ENCODE measurements at regions not wholly inside any gene's neighbourhood (a gene's known extent, or its start where the extent isn't known, plus 50 kb on each side); places are given as distances from the start of the nearest gene placed in this dataset.

DNA sequence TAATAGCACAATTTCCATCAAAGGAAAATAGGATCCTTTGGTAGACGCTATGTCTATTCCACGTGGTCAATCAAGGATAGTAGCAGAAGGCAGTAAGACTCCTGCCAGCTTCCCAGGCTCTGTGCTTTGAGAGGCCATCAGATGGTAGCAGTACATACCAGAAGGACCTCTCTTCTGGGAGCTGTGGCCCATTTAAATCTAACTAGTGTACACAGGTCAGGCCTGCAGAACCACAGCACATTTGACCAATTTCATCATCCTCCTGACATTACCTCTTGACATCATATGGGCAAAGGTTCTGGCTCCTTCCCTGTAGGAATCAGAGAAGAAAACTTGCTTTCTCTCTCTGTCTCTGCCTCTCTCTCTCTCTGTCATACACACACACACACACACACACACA is 229.6 kb upstream of the HTR2A start:
- no peak for DNase-seq (ENCODE audit: low spot score)
- intact Hi-C loops (cut with micrococcal nuclease): no loop called here
- Mint-ChIP-seq H3K27ac (no peak overlapping the region), H3K9me3 (no peaks in the 10 kb centered on the region), H3K4me3 (no peak overlapping the region), H3K4me1 (ENCODE audit: low read depth) (no peaks in the 10 kb centered on the region), H3K36me3 (ENCODE audit: low read depth) (no peaks in the 10 kb centered on the region), H3K27me3 (ENCODE audit: insufficient read depth) (peaks cover 10% of the 10 kb centered on the region)

GRCh38 chr13:47121092-47121763 is 224.4 kb upstream of the HTR2A start:
- Mint-ChIP-seq H3K4me1 (ENCODE audit: low read depth) (peaks cover 7% of the 10 kb centered on the region), H3K4me3 (no peak overlapping the region), H3K27ac (no peak overlapping the region), H3K27me3 (ENCODE audit: insufficient read depth) (peaks cover 4% of the 10 kb centered on the region), H3K9me3 (no peaks in the 10 kb centered on the region), H3K36me3 (ENCODE audit: low read depth) (no peaks in the 10 kb centered on the region)
- intact Hi-C loops (cut with micrococcal nuclease): no loop called here
- no peak for DNase-seq (ENCODE audit: low spot score)

GRCh38 chr13:47120282-47120681 is 223.4 kb upstream of the HTR2A start:
- H3K36me3 Mint-ChIP-seq (ENCODE audit: low read depth): no peaks in the 10 kb centered on the region
- no peaks in the 10 kb centered on the region for H3K9me3 Mint-ChIP-seq
- intact Hi-C loops (cut with micrococcal nuclease): no loop called here
- no peak for DNase-seq (ENCODE audit: low spot score)
- H3K27me3 Mint-ChIP-seq (ENCODE audit: insufficient read depth): peaks cover 4% of the 10 kb centered on the region
- H3K4me1 Mint-ChIP-seq (ENCODE audit: low read depth): peaks cover 7% of the 10 kb centered on the region
- H3K4me3 Mint-ChIP-seq: no peak overlapping the region
- no peak overlapping the region for H3K27ac Mint-ChIP-seq

GRCh38 chr13:47119575-47120235 is 222.9 kb upstream of the HTR2A start:
- intact Hi-C loops (cut with micrococcal nuclease): no loop called here
- no peaks in the 10 kb centered on the region for H3K36me3 Mint-ChIP-seq (ENCODE audit: low read depth)

GRCh38 chr13:47117268-47117667 is 220.4 kb upstream of the HTR2A start:
- H3K27me3 Mint-ChIP-seq (ENCODE audit: insufficient read depth): peaks cover under 1% of the 10 kb centered on the region
- H3K4me1 Mint-ChIP-seq (ENCODE audit: low read depth): peaks cover 16% of the 10 kb centered on the region
- H3K36me3 Mint-ChIP-seq (ENCODE audit: low read depth): no peaks in the 10 kb centered on the region
- H3K9me3 Mint-ChIP-seq: no peaks in the 10 kb centered on the region
- no peak for DNase-seq (ENCODE audit: low spot score)
- no peak overlapping the region for H3K27ac Mint-ChIP-seq
- no peak overlapping the region for H3K4me3 Mint-ChIP-seq
- intact Hi-C loops (cut with micrococcal nuclease): no loop called here

More at GRCh38 chr13:47119575-47120235, 222.9 kb upstream of the HTR2A start:
- Mint-ChIP-seq H3K4me1 (ENCODE audit: low read depth) (peaks cover 7% of the 10 kb centered on the region), H3K9me3 (no peaks in the 10 kb centered on the region), H3K27me3 (ENCODE audit: insufficient read depth) (peaks cover 4% of the 10 kb centered on the region), H3K4me3 (no peak overlapping the region), H3K27ac (no peak overlapping the region)
- DNase-seq (ENCODE audit: low spot score): no peak

- no peaks in the 10 kb centered on the region for H3K9me3 Mint-ChIP-seq
- intact Hi-C loops (cut with micrococcal nuclease): no loop called here
- H3K27ac Mint-ChIP-seq: no peak overlapping the region
- DNase-seq (ENCODE audit: low spot score): no peak
- peaks cover 27% of the 10 kb centered on the region for H3K4me1 Mint-ChIP-seq (ENCODE audit: low read depth)
- H3K27me3 Mint-ChIP-seq (ENCODE audit: insufficient read depth): peaks cover 1% of the 10 kb centered on the region
- H3K36me3 Mint-ChIP-seq (ENCODE audit: low read depth): no peaks in the 10 kb centered on the region
- H3K4me3 Mint-ChIP-seq: no peak overlapping the region
These were observed 217.2 kb upstream of the HTR2A start for GRCh38 chr13:47114030-47114429.

DNA sequence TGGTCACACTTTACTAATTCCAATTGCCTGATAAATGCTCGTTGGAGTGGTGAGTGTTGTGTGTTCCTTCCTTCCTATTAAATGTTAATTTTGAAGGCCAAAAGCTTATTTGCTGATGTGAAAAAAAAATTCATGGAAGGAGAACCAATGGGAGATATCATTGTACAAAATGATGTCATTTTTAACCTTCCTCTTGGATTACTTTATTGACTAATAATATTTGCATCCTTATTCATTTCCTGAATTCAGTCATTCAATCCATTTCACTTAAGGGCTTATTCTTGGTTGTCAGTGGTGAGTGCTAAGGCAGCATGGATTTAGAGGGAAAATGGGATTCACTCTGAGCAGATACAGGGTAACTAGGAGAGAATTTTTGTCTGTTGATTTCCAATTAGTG is 216.0 kb upstream of the HTR2A start:
- Mint-ChIP-seq H3K4me3 (no peak overlapping the region), H3K27ac (no peak overlapping the region), H3K27me3 (ENCODE audit: insufficient read depth) (peaks cover 1% of the 10 kb centered on the region), H3K9me3 (no peaks in the 10 kb centered on the region), H3K4me1 (ENCODE audit: low read depth) (peaks cover 28% of the 10 kb centered on the region), H3K36me3 (ENCODE audit: low read depth) (no peaks in the 10 kb centered on the region)
- intact Hi-C loops (cut with micrococcal nuclease): no loop called here
- no peak for DNase-seq (ENCODE audit: low spot score)

- Mint-ChIP-seq H3K9me3 (no peaks in the 10 kb centered on the region), H3K4me1 (ENCODE audit: low read depth) (peaks cover 33% of the 10 kb centered on the region), H3K27ac (no peak overlapping the region), H3K27me3 (ENCODE audit: insufficient read depth) (peaks cover 1% of the 10 kb centered on the region), H3K4me3 (no peak overlapping the region), H3K36me3 (ENCODE audit: low read depth) (no peaks in the 10 kb centered on the region)
- DNase-seq (ENCODE audit: low spot score): no peak
- intact Hi-C loops (cut with micrococcal nuclease): no loop called here
These were observed 215.5 kb upstream of the HTR2A start for GRCh38 chr13:47112205-47112902.

- H3K9me3 Mint-ChIP-seq: no peaks in the 10 kb centered on the region
- H3K36me3 Mint-ChIP-seq (ENCODE audit: low read depth): no peaks in the 10 kb centered on the region
- peaks cover 37% of the 10 kb centered on the region for H3K4me1 Mint-ChIP-seq (ENCODE audit: low read depth)
- H3K4me3 Mint-ChIP-seq: no peak overlapping the region
- intact Hi-C loops (cut with micrococcal nuclease): no loop called here
- DNase-seq (ENCODE audit: low spot score): no peak
- H3K27ac Mint-ChIP-seq: no peak overlapping the region
- H3K27me3 Mint-ChIP-seq (ENCODE audit: insufficient read depth): peaks cover 4% of the 10 kb centered on the region
These were observed 214.6 kb upstream of the HTR2A start for GRCh38 chr13:47111499-47111898.

DNA sequence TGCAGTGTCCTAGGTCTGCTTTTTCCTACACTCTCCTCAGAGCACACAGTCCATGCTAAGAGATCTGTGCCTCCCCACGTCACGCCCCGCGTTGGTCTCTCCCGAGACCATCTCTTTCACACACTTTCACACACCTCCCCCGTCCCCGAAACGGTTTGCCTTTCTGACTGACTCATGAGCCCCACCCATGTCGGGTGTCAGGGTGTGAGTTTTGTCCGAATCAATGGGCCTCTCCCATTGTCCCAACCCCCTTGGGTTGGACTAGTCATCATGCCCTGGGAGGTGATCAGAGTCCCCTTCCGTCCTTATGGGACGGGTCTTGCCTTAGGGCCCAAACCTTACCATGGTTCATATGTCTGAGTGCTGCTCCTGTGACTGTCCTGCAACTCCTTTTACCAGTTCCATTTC is 214.0 kb upstream of the HTR2A start:
- Mint-ChIP-seq H3K27me3 (ENCODE audit: insufficient read depth) (peaks cover 4% of the 10 kb centered on the region), H3K4me3 (no peak overlapping the region), H3K4me1 (ENCODE audit: low read depth) (peaks cover 37% of the 10 kb centered on the region), H3K9me3 (no peaks in the 10 kb centered on the region), H3K27ac (no peak overlapping the region), H3K36me3 (ENCODE audit: low read depth) (no peaks in the 10 kb centered on the region)
- intact Hi-C loops (cut with micrococcal nuclease): no loop called here
- DNase-seq (ENCODE audit: low spot score): no peak

DNA sequence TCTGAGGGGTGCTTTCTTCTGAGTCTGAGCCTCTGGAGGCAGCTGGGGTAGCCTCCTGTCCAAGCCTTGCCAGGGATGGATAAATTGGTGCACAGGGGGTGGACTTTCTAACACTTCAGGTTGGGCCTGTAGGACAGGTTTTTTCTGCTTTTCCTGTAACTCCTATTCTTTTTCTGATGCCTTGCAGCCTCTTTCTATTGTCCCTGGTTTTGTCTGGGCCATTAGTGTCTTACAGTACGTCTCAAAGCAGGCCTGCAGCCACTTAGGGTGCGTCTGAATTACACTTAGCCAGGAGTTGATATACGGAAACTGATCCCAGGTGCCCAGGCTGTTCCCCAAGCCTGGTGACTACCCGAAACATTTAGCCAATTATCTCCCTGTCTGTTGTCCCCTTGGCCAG is 213.3 kb upstream of the HTR2A start:
- H3K4me1 Mint-ChIP-seq (ENCODE audit: low read depth): peaks cover 37% of the 10 kb centered on the region
- H3K27me3 Mint-ChIP-seq (ENCODE audit: insufficient read depth): peaks cover 4% of the 10 kb centered on the region
- no peaks in the 10 kb centered on the region for H3K36me3 Mint-ChIP-seq (ENCODE audit: low read depth)
- no peaks in the 10 kb centered on the region for H3K9me3 Mint-ChIP-seq
- DNase-seq (ENCODE audit: low spot score): no peak
- intact Hi-C loops (cut with micrococcal nuclease): no loop called here
- H3K27ac Mint-ChIP-seq: no peak overlapping the region
- no peak overlapping the region for H3K4me3 Mint-ChIP-seq

- Mint-ChIP-seq H3K36me3 (ENCODE audit: low read depth) (no peaks in the 10 kb centered on the region), H3K4me1 (ENCODE audit: low read depth) (peaks cover 35% of the 10 kb centered on the region), H3K4me3 (peak overlapping the region; percentile 48), H3K27ac (peak overlapping the region; percentile 66), H3K9me3 (no peaks in the 10 kb centered on the region), H3K27me3 (ENCODE audit: insufficient read depth) (peaks cover 4% of the 10 kb centered on the region)
- intact Hi-C loops (cut with micrococcal nuclease): no loop called here
- peak; percentile 19 for DNase-seq (ENCODE audit: low spot score)
These were observed 212.2 kb upstream of the HTR2A start for GRCh38 chr13:47109028-47109427.

DNA sequence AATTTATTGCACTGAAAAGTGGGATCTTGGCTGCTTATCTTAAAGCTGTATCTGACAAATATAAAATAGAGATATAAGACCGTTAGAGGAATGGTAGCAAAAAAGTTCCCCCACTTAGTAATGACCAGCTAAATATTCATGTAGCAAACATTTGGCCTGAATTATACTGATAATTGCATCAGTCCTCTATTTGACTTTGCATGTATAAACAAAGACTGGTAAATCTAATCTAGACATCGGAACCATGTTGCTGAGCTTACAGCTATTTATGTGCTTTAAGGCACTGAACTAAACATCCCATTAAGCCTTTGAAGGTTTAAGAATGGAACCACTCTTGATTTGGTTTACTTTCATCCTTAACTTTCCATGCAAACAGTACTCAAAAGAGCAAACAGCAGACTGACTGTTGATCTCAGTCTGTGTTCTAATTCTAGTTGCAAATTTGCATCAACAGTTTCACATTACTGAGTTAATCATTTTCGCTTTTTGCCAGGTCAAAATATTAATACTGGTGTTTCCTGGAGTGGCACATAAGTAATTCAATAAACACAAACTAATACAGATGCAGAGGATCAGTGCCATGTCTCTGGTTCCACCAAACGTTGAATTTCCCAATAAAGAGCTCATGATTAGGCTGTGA is 203.5 kb upstream of the HTR2A start:
- H3K4me1 Mint-ChIP-seq (ENCODE audit: low read depth): no peaks in the 10 kb centered on the region
- H3K9me3 Mint-ChIP-seq: peaks cover 5% of the 10 kb centered on the region
- intact Hi-C loops (cut with micrococcal nuclease): no loop called here

More for the DNA sequence above, 203.5 kb upstream of the HTR2A start:
- no peak for DNase-seq (ENCODE audit: low spot score)
- no peak overlapping the region for H3K27ac Mint-ChIP-seq
- no peak overlapping the region for H3K4me3 Mint-ChIP-seq
- H3K36me3 Mint-ChIP-seq (ENCODE audit: low read depth): no peaks in the 10 kb centered on the region
- no peaks in the 10 kb centered on the region for H3K27me3 Mint-ChIP-seq (ENCODE audit: insufficient read depth)

Measured in activated T-helper 1 cell treated with anti-CD3 and anti-CD28 coated beads, Interleukin-12 subunit alpha, Interleukin-12 subunit beta, Interleukin-2, Interleukin-4 antibody, amounts not matched to agents 30 ng/mL and 10 ng/mL and 1 ng/mL, durations not matched to agents 14 hours and 24 hours and 36 hours (primary cell).